GM12865 (cell line): ENCODE measurements at regions not wholly inside any gene's neighbourhood (a gene's known extent, or its start where the extent isn't known, plus 50 kb on each side); places are given as distances from the start of the nearest gene placed in this dataset.
"Not testable (repeated sequence)": the region's sequence is repeated elsewhere in the genome, so short reads cannot be mapped to it uniquely, and the experiment has no call there.

Source experiments
- DNase-seq: peaks from one replicate; pipeline ENCODE4 v3.0.0; 2010; ENCODE audit warnings: low read depth
- H3K4me3 ChIP-seq: 2 replicates; pipeline ENCODE4 v1.5.1; 2011; ENCODE audit warnings: mild to moderate bottlenecking, low read depth, low read length, control low read depth
- CTCF ChIP-seq: IDR thresholded peaks from 2 replicates; pipeline ENCODE4 v1.5.1; 2011; ENCODE audit warnings: low read length, control low read depth, low read depth, inconsistent platforms; ENCODE audit not compliant: insufficient read depth; ENCODE audit errors: missing control alignments

GRCh38 chr14:21915826-21916225, 242.2 kb upstream of the OR4E1 start:
- no peak for TF ChIP-seq CTCF
- no peak overlapping the region for H3K4me3 ChIP-seq

GRCh38 chr14:21913759-21914158, 240.1 kb upstream of the OR4E1 start:
- peak; percentile 74 for TF ChIP-seq CTCF
- DNase-seq = peak; percentile 86
- H3K4me3 ChIP-seq = no peak overlapping the region

More at GRCh38 chr14:21915826-21916225, 242.2 kb upstream of the OR4E1 start:
- DNase-seq = no peak

- TF ChIP-seq CTCF = no peak
- no peak overlapping the region for H3K4me3 ChIP-seq
- no peak for DNase-seq
Observed at GRCh38 chr14:21912367-21912766, 238.7 kb upstream of the OR4E1 start.

- no peak for TF ChIP-seq CTCF
- no peak overlapping the region for H3K4me3 ChIP-seq
- no peak for DNase-seq
Observed at GRCh38 chr14:21911877-21912276, 238.3 kb upstream of the OR4E1 start.

GRCh38 chr14:21910260-21910659, 236.6 kb upstream of the OR4E1 start:
- H3K4me3 ChIP-seq = no peak overlapping the region
- no peak for DNase-seq
- no peak for TF ChIP-seq CTCF

GRCh38 chr14:21902561-21903181, 229.1 kb upstream of the OR4E1 start:
- no peak overlapping the region for H3K4me3 ChIP-seq
- peak; percentile 18 for DNase-seq
- TF ChIP-seq CTCF = peak; percentile 53

GRCh38 chr14:21894898-21895194, 221.2 kb upstream of the OR4E1 start:
- not testable (repeated sequence) for H3K4me3 ChIP-seq, DNase-seq
